ENCODE measurements at regions not wholly inside any gene's neighbourhood (a gene's known extent, or its start where the extent isn't known, plus 50 kb on each side); places are given as distances from the start of the nearest gene placed in this dataset.

DNA sequence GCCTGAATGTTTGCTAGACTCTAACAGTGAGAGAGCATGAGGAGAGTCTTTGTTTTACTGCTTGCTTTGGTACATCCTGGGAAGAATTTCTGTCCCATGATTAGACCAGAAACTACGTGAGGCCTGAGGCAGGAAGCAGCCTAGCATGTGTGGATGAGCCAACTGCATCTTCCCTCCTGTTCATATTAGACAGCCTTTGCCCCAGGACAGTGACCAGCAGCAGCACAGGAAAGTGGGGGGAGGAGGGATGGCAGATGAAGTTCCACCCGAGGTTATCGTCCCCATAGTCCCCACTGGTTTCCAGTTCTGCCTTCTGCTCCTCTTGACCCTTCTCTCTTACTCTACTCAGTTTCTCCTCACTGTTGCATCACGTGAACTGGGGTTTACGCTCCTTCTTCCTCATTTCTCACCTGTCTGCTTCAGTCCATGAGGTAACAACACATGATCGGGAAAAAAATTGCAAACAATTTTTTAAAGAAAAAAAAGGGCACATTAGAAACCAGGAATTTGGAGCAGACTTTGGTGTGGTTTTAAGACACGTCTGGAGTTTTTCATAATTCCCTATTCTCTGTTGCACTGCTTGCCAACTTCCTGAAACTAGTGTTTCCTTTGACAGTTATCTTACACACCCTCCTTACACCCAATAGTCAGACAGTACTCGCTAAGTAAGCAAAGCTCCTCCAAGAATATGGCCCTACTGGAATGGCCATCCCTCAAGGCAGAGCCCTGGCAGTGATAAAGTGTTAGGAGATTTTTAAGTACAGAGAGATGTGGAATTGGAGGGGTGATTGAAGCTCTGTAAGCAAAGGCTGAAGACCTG is 84.1 kb downstream of the SNX18 start:
- TF ChIP-seq, protein P1, sequence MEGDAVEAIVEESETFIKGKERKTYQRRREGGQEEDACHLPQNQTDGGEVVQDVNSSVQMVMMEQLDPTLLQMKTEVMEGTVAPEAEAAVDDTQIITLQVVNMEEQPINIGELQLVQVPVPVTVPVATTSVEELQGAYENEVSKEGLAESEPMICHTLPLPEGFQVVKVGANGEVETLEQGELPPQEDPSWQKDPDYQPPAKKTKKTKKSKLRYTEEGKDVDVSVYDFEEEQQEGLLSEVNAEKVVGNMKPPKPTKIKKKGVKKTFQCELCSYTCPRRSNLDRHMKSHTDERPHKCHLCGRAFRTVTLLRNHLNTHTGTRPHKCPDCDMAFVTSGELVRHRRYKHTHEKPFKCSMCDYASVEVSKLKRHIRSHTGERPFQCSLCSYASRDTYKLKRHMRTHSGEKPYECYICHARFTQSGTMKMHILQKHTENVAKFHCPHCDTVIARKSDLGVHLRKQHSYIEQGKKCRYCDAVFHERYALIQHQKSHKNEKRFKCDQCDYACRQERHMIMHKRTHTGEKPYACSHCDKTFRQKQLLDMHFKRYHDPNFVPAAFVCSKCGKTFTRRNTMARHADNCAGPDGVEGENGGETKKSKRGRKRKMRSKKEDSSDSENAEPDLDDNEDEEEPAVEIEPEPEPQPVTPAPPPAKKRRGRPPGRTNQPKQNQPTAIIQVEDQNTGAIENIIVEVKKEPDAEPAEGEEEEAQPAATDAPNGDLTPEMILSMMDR (IDR thresholded peaks at IDR 0.05; ENCODE audit: low read depth, low read length): no peak
- DNase-seq (ENCODE audit: extremely low read depth, low read depth): no peak
